HepG2 (cell line): ENCODE measurements at regions not wholly inside any gene's neighbourhood (a gene's known extent, or its start where the extent isn't known, plus 50 kb on each side); places are given as distances from the start of the nearest gene placed in this dataset.
A peak's percentile ranks its signal among the peaks of the same experiment; 100 is the strongest.

ENCODE experiments used
- ATAC-seq: fragments of 200-7000 bp; cut with Tn5 transposase; 3 replicates; pipeline ENCODE4 v1.9.1; 2020; ENCODE audit warnings: mild to moderate bottlenecking, moderate library complexity
- BruUV-seq: library from RNA; stranded (reverse); fragments of 400-500 nt; replicated peaks from 2 replicates; lab custom pipeline; 2021; lab: Mats Ljungman, UMichigan
- CTCF ChIA-PET: fragments of 300-600 bp; formaldehyde crosslinking; extraction: SDS; loops from one replicate; lab custom pipeline; 2021; ENCODE audit warnings: low total read pairs, inconsistent platforms, low intra/inter-chr PET ratio; lab: Yijun Ruan, JAX
- POLR2A ChIA-PET: fragments of 350-600 bp; sonication (Branson Sonifier 250); formaldehyde crosslinking; loops from one replicate; lab custom pipeline; 2020; ENCODE audit warnings: antibody characterized with exemption, inconsistent platforms; lab: Yijun Ruan, JAX
- DNase-seq: peaks from one replicate; pipeline ENCODE4 v3.0.0-alpha.2; 2015; ENCODE audit warnings: low spot score
- FAIRE-seq: peaks from 3 replicates; lab custom pipeline; 2011; peaks lifted over from hg19 to GRCh38; lab: Jason Lieb, UNC
- H2AFZ ChIP-seq: one replicate; pipeline ENCODE4 v1.6.1; 2011; ENCODE audit warnings: low read length, inconsistent platforms
- H3K27ac ChIP-seq: fragments of 300-600 bp; 3 replicates; pipeline ENCODE4 v1.8.0; 2011; ENCODE audit warnings: mixed run types, mild to moderate bottlenecking, mixed read lengths, low read length, inconsistent platforms; ENCODE audit not compliant: insufficient read depth; ENCODE audit errors: extremely low read length
- H3K27me3 ChIP-seq, 2 experiments: fragments of 200-600 bp in 1 of 2; 2 replicates in 1 of 2; 3 replicates in 1 of 2; pipeline versions ENCODE4 v1.6.0 to v1.8.0; 2011; ENCODE audit warnings: low read length in 2 of 2, mild to moderate bottlenecking in 2 of 2, moderate library complexity in 2 of 2, inconsistent platforms in 1 of 2; ENCODE audit not compliant: insufficient read depth in 2 of 2, control insufficient read depth in 1 of 2
- H3K36me3 ChIP-seq, 2 experiments: fragments of 200-600 bp in 1 of 2; replicated peaks in 1 of 2; 2 replicates in 1 of 2; 3 replicates in 1 of 2; pipeline versions ENCODE4 v1.5.1 to v1.8.0; 2011; ENCODE audit warnings: low read length in 2 of 2, inconsistent platforms in 1 of 2; ENCODE audit not compliant: insufficient read depth in 2 of 2, control insufficient read depth in 1 of 2
- H3K4me1 ChIP-seq: 2 replicates; pipeline ENCODE4 v1.5.1; 2012; ENCODE audit warnings: low read length, inconsistent platforms; ENCODE audit not compliant: insufficient read depth
- H3K4me2 ChIP-seq: 2 replicates; pipeline ENCODE4 v1.6.0; 2011; ENCODE audit warnings: low read depth, low read length, inconsistent platforms
- H3K4me3 ChIP-seq, 3 experiments: fragments of 200-600 bp in 1 of 3; sonication (generic), shearing (Covaris generic) in 1 of 3; replicated peaks in 1 of 3; 2 replicates each; pipeline ENCODE4 v1.5.1; 2011 to 2016; ENCODE audit warnings: low read length in 3 of 3, inconsistent platforms in 2 of 3, low read depth in 2 of 3, mild to moderate bottlenecking in 2 of 3, control low read depth in 1 of 3, mixed read lengths in 1 of 3; ENCODE audit not compliant: insufficient read depth in 1 of 3
- H3K79me2 ChIP-seq: one replicate; pipeline ENCODE4 v1.6.1; 2011; ENCODE audit warnings: low read length, inconsistent platforms; ENCODE audit not compliant: insufficient read depth
- H3K9ac ChIP-seq: 2 replicates; pipeline ENCODE4 v1.6.0; 2011; ENCODE audit warnings: mild to moderate bottlenecking, low read depth, low read length, inconsistent platforms; ENCODE audit not compliant: insufficient read depth
- H3K9me3 ChIP-seq: 2 replicates; pipeline ENCODE4 v1.5.1; 2012; ENCODE audit warnings: mild to moderate bottlenecking, low read length
- H4K20me1 ChIP-seq: 2 replicates; pipeline ENCODE4 v1.6.0; 2011; ENCODE audit warnings: inconsistent platforms, mild to moderate bottlenecking, low read length, moderate library complexity; ENCODE audit not compliant: insufficient read depth
- ATF7-NPFF ChIP-seq: sonication (generic); formaldehyde crosslinking; IDR thresholded peaks from 2 replicates; pipeline ENCODE4 v1.8.1; 2023; ENCODE audit warnings: mild to moderate bottlenecking, low read depth, missing genetic modification reagents, moderate library complexity
- KDM2A ChIP-seq: sonication (generic); formaldehyde crosslinking; IDR thresholded peaks from 2 replicates; pipeline ENCODE4 v1.4.0; 2020; ENCODE audit warnings: low read depth, missing genetic modification reagents, borderline replicate concordance
- MED13 ChIP-seq: sonication (generic); formaldehyde crosslinking; IDR thresholded peaks from 2 replicates; pipeline ENCODE4 v1.5.0; 2020; ENCODE audit warnings: missing genetic modification reagents
- MEIS1 ChIP-seq: sonication (generic); formaldehyde crosslinking; IDR thresholded peaks from 2 replicates; pipeline ENCODE4 v1.9.0; 2021; ENCODE audit warnings: mild to moderate bottlenecking, missing genetic modification reagents, moderate library complexity, borderline replicate concordance
- TCF7L2 ChIP-seq: IDR thresholded peaks from 2 replicates; pipeline ENCODE4 v1.6.1; 2011; ENCODE audit warnings: mild to moderate bottlenecking, low read depth, low read length, moderate library complexity
- TOE1 ChIP-seq: sonication (generic); formaldehyde crosslinking; IDR thresholded peaks from 2 replicates; pipeline ENCODE4 v1.4.0; 2020; ENCODE audit warnings: mild to moderate bottlenecking, missing genetic modification reagents
- U2AF2 ChIP-seq: fragments of 200-400 bp; formaldehyde crosslinking; IDR thresholded peaks from 2 replicates; pipeline ENCODE4 v1.6.1; 2017; ENCODE audit warnings: low read depth, mild to moderate bottlenecking, low read length
- YEATS4 ChIP-seq: sonication (generic); formaldehyde crosslinking; IDR thresholded peaks from 2 replicates; pipeline ENCODE4 v1.4.0; 2020; ENCODE audit warnings: missing genetic modification reagents, borderline replicate concordance
- ZNF234 ChIP-seq: sonication (generic); formaldehyde crosslinking; conservative IDR thresholded peaks from 2 replicates; pipeline ENCODE4 v1.5.1; 2020; ENCODE audit warnings: mild to moderate bottlenecking, missing genetic modification reagents
- ZNF652 ChIP-seq: IDR thresholded peaks from 2 replicates; pipeline ENCODE4 v1.6.1; 2016; ENCODE audit warnings: low read depth, borderline replicate concordance
- ZNF704 ChIP-seq: sonication (generic); formaldehyde crosslinking; IDR thresholded peaks from 2 replicates; pipeline ENCODE4 v1.8.1; 2023; ENCODE audit warnings: mild to moderate bottlenecking, inconsistent platforms, moderate library complexity, missing genetic modification reagents, borderline replicate concordance
- WGBS: methylation state at CpG from one replicate; pipeline ENCODE4 v1.1.6; 2017; ENCODE audit warnings: low lambda C conversion rate; 5-methylcytosine and 5-hydroxymethylcytosine counted together
- in situ Hi-C: cut with HindIII; loops from 2 replicates; pipeline ENCODE4 v1.10.0; 2017; ENCODE audit warnings: low pct_unique_long_range_greater_than_20kb; ENCODE audit not compliant: extremely low pct_ligation_motif_present
- intact Hi-C: fragments of 100-400 bp; cut with micrococcal nuclease; formaldehyde crosslinking; loops from one replicate; pipeline ENCODE4 v1.10.0; 2022; ENCODE audit not compliant: unreplicated experiment
- TF ChIP-seq, protein P1 (sequence below): sonication (generic); formaldehyde crosslinking; IDR thresholded peaks from 2 replicates; pipeline ENCODE4 v1.4.0; 2020; ENCODE audit warnings: missing genetic modification reagents, low read depth, mild to moderate bottlenecking, borderline replicate concordance
- TF ChIP-seq, protein P2 (sequence below): sonication (generic); formaldehyde crosslinking; IDR thresholded peaks from 2 replicates; pipeline ENCODE4 v1.4.0; 2020; ENCODE audit warnings: mild to moderate bottlenecking, missing genetic modification reagents

GRCh38 chr17:37839196-37839978, 84.8 kb upstream of the TBC1D3K start:
- Histone ChIP-seq H2AFZ (no peak overlapping the region), H3K27me3 (0 out of 5 replicates have a peak, but pooled peaks cover 1 to 6% of the 10 kb centered on the region in 2 experiments), H3K4me2 (no peak overlapping the region), H3K9me3 (no peaks in the 10 kb centered on the region), H4K20me1 (no peaks in the 10 kb centered on the region), H3K4me3 (no peak overlapping the region), H3K79me2 (no peaks in the 10 kb centered on the region), H3K27ac (no peak overlapping the region), H3K9ac (no peak overlapping the region), H3K4me1 (peaks cover 18% of the 10 kb centered on the region), H3K36me3 (no peaks in the 10 kb centered on the region)
- no peak for FAIRE-seq
- TF ChIP-seq TCF7L2 (no peak), KDM2A (CRISPR knock-in tag) (no peak), ZNF652 (no peak), TOE1 (no peak), ZNF234 (CRISPR knock-in tag) (no peak), ATF7-NPFF (CRISPR knock-in tag) (no peak), YEATS4 (CRISPR knock-in tag) (no peak), MED13 (no peak), MEIS1 (CRISPR knock-in tag) (no peak), U2AF2 (no peak), ZNF704 (CRISPR knock-in tag) (no peak)
- TF ChIP-seq, protein P1, sequence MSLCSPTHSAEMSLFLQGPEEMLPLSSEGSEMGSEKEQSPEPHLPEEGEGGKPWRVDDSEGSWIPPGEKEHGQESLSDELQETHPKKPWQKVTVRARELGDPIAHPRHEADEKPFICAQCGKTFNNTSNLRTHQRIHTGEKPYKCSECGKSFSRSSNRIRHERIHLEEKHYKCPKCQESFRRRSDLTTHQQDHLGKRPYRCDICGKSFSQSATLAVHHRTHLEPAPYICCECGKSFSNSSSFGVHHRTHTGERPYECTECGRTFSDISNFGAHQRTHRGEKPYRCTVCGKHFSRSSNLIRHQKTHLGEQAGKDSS (CRISPR knock-in tag), result peak; percentile 97
- TF ChIP-seq, protein P2, sequence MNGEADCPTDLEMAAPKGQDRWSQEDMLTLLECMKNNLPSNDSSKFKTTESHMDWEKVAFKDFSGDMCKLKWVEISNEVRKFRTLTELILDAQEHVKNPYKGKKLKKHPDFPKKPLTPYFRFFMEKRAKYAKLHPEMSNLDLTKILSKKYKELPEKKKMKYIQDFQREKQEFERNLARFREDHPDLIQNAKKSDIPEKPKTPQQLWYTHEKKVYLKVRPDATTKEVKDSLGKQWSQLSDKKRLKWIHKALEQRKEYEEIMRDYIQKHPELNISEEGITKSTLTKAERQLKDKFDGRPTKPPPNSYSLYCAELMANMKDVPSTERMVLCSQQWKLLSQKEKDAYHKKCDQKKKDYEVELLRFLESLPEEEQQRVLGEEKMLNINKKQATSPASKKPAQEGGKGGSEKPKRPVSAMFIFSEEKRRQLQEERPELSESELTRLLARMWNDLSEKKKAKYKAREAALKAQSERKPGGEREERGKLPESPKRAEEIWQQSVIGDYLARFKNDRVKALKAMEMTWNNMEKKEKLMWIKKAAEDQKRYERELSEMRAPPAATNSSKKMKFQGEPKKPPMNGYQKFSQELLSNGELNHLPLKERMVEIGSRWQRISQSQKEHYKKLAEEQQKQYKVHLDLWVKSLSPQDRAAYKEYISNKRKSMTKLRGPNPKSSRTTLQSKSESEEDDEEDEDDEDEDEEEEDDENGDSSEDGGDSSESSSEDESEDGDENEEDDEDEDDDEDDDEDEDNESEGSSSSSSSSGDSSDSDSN (CRISPR knock-in tag), result 0 out of 2 replicates have a peak, but pooled peaks have one; percentile 22
- in situ Hi-C loops, result no loop called here
- no peak for DNase-seq
- WGBS, result 53% methylated on average over 12 of the region's 14 CpGs
- intact Hi-C loops, result no loop called here
- POLR2A ChIA-PET, result no interaction called here
- ATAC-seq, result peak; percentile 25; the same call in 2 of the 3 replicates
- CTCF ChIA-PET, result no interaction called here
- BruUV-seq, result no TSS peak
